GM18502 (cell line): ENCODE measurements at regions not wholly inside any gene's neighbourhood (a gene's known extent, or its start where the extent isn't known, plus 50 kb on each side); places are given as distances from the start of the nearest gene placed in this dataset.

Experiments used
- ATAC-seq: cut with Tn5 transposase; IDR thresholded peaks from one replicate; pipeline ENCODE4 v1.9.1; 2021; ENCODE audit warnings: mild to moderate bottlenecking; ENCODE audit not compliant: unreplicated experiment, poor library complexity

DNA sequence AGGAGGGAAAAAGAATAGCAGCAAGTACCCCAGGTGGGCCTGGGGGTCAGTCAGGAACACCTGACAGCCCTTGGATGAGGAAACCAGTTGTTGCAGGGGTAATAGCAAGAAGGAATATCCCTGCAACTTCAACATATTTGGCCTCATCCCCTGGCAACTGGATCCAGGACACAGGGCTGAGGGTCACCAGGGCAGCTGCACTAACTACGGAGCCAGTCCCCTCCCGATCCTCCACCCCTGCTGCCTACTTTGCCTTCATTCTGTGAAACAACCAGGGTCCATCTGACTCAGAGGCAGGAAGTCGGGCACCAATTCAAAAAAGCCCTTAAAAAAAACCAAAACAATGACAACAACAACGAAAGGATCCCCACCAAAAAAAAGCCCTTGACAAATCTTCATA is 52.9 kb downstream of the FRMPD3 start:
- no peak for ATAC-seq

- ATAC-seq, result no peak
These were observed 54.6 kb downstream of the FRMPD3 start for GRCh38 chrX:107504006-107504405.

DNA sequence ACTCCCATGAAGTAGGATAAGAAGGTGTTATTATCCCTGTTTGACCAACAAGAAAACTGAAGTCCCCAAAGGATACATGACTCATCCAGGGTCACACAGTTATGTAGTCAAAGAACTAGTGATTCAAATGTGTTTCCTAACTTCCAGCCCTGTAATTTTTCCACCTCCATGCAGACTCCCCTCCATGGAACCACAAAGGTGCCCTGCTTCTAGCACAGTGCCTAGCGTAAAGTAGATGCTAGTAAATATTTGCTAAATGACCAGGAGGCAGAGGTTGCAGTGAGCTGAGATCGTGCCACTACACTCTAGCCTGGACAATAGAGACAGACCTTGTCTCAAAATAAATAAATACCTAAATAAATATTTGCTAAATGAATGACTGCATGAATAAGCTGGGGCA is 55.8 kb downstream of the FRMPD3 start:
- ATAC-seq, result no peak

DNA sequence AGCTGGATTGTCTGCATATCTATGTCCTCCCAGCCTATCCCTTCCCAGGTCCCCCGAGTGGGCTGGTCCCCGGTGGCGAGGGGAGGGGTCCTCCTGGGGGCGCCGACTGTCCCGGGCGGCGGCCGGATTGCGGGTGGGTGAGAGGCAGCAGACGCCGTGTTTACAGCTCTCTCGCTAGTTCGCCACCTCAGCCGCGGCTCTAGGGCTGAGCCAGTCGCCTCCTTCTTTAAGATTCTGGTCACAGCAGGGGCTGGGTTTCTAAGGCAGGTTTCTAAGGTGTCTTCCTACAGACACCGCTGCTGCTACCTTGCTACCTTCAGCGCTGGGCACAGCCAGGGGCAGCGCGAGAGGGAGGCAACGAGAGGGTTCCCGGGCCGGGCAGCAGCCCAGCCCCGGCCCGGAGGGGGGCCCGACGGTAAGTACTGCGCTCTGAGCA is 57.2 kb downstream of the FRMPD3 start:
- no peak for ATAC-seq

GRCh38 chrX:107507093-107507743 is 57.8 kb downstream of the FRMPD3 start:
- no peak for ATAC-seq

DNA sequence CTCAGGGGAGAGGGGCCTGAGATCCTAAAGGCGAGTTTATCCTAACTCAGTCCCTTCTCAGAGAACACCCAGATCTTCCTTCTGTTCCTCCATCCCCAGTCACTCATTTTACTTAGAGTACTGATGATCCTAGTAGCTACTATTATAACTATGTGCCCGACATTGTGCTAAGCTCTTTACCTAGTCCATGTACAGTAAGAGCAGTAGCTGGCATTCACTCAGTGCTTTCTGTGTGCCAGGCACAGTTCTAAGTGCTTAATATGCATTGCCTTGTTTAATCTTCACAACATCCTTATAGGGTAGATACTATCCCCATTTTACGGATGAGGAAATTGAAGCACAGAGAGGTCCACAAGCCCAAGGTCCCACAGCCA is 58.3 kb downstream of the FRMPD3 start:
- no peak for ATAC-seq

GRCh38 chrX:107508925-107509324 is 59.5 kb downstream of the FRMPD3 start:
- ATAC-seq, result no peak

GRCh38 chrX:107514944-107515343 is 65.5 kb downstream of the FRMPD3 start:
- no peak for ATAC-seq

DNA sequence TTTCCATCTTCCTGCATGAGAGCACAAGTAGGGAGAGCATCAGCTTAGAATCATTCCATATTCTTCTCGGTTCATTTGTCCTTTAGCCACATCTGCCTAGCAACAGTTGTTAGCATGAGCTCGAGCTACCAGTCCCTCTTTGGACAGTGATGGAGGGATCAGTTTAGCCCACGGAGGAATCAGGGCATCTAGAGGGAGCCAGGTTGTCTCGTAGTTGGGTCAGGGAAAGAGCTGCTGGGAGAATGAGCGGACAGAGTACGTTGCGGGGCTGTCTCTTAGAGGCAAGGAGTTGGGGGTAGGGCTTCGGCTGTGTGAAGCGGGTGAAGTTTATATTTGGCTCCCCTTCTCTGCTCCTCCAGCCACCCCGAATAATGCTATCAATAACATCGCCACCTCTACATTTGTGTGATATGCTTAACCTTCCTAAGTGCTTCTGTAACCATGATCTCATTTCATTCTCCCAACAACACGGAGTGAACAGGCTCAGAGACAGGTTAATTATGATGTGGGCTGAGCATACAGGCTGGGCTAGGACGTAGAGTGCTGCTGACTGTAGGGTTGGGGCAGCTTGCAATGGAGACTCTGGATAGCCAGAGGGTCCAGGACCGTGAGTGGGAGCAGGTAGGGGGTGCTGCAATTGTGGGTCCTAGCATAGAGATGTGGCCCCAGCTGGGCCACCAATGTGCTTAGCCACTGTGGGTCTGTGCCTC is 72.6 kb downstream of the FRMPD3 start:
- no peak for ATAC-seq

- ATAC-seq, result no peak
These were observed 73.4 kb downstream of the FRMPD3 start for GRCh38 chrX:107522901-107523300.

DNA sequence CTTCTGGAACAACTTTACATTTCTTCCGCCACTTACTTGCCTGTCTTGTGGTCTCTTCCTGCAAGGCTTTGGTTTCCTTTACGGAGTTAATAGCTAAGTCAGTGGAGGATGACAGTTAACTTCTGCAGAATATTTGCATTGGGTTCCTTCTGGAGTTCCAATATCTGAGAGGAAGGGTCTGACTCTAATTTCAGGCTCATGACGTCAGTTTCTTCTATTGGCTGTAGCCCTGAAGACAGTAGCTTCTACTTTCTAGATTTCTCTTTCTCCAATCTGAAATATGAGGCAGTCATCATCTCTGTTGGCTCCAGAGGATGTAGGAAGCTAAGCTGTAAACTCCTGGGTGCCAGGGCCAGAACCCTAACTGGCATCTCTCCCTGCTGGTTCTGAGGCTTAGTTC is 76.7 kb downstream of the FRMPD3 start:
- no peak for ATAC-seq

GRCh38 chrX:107530141-107530540 is 80.7 kb downstream of the FRMPD3 start:
- no peak for ATAC-seq

DNA sequence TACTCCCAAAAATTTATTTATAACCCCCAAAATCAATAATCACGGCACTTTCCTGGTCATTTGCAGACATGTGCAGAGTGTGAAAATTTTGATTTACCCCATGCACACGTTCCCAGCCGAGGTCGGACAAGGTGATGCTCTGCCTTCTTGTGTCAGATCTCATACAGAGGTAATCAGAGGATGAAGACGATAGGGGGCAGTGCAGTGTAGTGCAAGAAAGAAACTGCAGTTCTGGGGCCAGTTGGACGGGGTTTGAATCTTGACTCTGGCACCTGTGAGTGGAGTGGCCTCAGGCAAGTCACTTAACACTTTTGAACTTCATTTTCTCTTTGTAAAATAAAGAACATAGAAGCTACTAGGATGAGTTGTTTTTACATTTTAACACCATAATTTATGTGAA is 88.4 kb downstream of the FRMPD3 start:
- no peak for ATAC-seq

- no peak for ATAC-seq
These were observed 87.1 kb upstream of the PRPS1 start for GRCh38 chrX:107541244-107541643.

DNA sequence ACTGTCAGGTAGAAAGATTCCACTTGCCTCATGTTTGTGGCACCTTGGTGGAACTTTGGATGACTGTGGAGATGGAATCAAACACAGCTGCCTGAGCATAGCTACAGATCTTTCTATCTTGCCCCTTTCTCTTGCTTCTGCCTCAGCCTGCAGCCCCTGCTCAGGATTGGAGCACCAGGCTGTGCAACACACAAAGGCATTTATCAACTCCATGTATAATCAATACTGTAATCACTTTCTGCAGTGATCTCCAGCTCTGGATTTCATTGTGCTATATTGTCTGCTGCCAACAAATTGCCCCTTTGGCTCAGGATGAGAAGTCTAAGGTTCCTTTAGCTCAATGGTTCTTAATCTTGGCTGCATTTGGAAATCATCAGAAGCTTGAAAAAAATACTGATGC is 86.3 kb upstream of the PRPS1 start:
- no peak for ATAC-seq

GRCh38 chrX:107542500-107542899 is 85.8 kb upstream of the PRPS1 start:
- ATAC-seq, result no peak

DNA sequence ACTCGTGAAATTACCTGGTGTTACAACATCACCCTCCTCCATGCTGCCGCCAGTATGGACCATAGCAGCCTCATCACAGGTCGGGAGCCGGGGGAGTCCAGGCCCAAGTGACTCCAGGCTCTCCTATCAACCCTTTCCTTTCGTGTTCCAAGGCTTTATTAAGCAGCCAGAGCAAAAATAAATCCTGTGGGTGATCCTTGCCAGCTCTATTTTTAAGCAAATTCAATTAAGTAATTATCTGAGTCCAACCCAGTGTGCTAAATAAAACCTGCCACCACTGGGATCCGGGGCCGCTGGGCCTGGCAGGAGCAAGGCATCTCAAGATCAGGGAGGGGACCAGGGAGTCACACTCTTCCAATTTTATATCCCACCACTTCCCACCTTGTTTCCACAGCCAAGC is 80.7 kb upstream of the PRPS1 start:
- no peak for ATAC-seq

DNA sequence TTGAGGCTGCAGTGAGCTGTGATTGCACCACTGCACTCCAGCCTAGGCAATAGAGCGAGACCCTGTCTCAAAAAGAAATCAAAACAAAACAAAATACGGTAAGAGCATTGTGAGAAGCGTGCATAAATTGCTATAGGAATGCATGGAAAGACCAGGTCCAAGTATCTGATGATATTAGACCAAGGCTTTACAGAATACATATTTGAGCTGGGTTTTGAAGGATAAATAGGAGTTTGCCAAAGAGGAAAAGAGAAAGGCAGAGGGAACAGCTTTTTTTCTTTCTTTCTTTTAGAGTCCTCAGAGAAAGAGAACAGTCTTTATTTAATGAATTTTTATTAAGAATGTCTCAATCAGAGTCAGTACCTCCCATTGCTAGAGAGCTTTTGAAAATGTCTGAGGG is 79.5 kb upstream of the PRPS1 start:
- ATAC-seq, result no peak

- no peak for ATAC-seq
These were observed 78.8 kb upstream of the PRPS1 start for GRCh38 chrX:107549504-107549903.

- no peak for ATAC-seq
These were observed 76.8 kb upstream of the PRPS1 start for GRCh38 chrX:107551546-107551945.

DNA sequence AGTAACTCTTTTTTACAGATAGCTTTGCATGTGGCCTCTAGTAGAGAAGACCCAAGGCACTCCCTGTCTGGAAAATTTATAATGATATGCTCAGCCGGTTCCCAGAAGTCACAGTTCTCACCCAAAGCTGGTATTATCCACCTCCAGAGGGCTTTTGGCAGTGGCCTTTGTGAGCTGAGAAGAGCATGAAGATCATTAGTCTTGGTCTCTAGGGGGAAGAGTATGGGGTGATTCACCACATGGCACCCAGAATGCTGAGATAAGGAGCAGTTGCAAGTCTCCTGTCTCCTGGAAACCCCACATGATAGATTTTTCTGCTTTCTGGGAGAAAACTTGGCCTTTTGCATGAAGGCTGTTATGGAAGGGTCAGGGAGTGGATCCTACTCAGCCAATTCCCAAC is 75.4 kb upstream of the PRPS1 start:
- no peak for ATAC-seq

- ATAC-seq, result peak; percentile 43
These were observed 71.3 kb upstream of the PRPS1 start for GRCh38 chrX:107556967-107557366.
